SK-N-SH treated with all-trans-retinoic acid at 6 μM for 48 hours (cell line): ENCODE measurements at regions not wholly inside any gene's neighbourhood (a gene's known extent, or its start where the extent isn't known, plus 50 kb on each side); places are given as distances from the start of the nearest gene placed in this dataset.

Source experiments
- PPARA ChIP-seq: fragments of 250-450 bp; sonication (Bioruptor Pico); IDR thresholded peaks from 2 replicates; pipeline ENCODE4 v1.5.0; 2020; ENCODE audit warnings: mild to moderate bottlenecking, borderline replicate concordance
- TF ChIP-seq, protein P1 (sequence below): fragments of 250-450 bp; sonication (Bioruptor Pico); IDR thresholded peaks from 2 replicates; pipeline ENCODE4 v1.5.0; 2020; ENCODE audit warnings: mild to moderate bottlenecking, moderate library complexity

DNA sequence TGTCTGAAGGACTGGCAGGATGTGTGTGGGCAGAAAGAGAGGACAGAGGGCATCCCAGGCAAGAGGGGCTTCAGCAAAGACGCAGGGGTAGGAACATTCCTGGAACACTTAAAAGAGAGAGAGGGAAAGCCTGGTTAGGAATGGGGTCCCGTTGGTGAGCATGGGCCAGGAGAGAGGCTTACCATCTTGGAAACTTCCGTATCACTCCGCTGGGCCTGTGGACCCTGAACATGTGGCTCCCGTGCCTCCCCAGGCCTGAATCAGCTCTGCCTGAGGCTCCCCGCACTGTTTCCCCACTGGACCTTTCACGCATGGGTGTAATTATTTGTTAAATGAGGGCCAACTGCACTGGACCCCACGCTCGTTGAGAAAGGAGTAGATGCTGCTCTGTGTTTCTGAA is 191.1 kb upstream of the GLI2 start:
- no peak for TF ChIP-seq PPARA
- TF ChIP-seq, protein P1, sequence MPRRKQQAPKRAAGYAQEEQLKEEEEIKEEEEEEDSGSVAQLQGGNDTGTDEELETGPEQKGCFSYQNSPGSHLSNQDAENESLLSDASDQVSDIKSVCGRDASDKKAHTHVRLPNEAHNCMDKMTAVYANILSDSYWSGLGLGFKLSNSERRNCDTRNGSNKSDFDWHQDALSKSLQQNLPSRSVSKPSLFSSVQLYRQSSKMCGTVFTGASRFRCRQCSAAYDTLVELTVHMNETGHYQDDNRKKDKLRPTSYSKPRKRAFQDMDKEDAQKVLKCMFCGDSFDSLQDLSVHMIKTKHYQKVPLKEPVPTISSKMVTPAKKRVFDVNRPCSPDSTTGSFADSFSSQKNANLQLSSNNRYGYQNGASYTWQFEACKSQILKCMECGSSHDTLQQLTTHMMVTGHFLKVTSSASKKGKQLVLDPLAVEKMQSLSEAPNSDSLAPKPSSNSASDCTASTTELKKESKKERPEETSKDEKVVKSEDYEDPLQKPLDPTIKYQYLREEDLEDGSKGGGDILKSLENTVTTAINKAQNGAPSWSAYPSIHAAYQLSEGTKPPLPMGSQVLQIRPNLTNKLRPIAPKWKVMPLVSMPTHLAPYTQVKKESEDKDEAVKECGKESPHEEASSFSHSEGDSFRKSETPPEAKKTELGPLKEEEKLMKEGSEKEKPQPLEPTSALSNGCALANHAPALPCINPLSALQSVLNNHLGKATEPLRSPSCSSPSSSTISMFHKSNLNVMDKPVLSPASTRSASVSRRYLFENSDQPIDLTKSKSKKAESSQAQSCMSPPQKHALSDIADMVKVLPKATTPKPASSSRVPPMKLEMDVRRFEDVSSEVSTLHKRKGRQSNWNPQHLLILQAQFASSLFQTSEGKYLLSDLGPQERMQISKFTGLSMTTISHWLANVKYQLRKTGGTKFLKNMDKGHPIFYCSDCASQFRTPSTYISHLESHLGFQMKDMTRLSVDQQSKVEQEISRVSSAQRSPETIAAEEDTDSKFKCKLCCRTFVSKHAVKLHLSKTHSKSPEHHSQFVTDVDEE: no peak
